IMR-90 (cell line): ENCODE measurements at regions not wholly inside any gene's neighbourhood (a gene's known extent, or its start where the extent isn't known, plus 50 kb on each side); places are given as distances from the start of the nearest gene placed in this dataset.
"Not testable (repeated sequence)": the region's sequence is repeated elsewhere in the genome, so short reads cannot be mapped to it uniquely, and the experiment has no call there.

ENCODE experiments used
- ATAC-seq: fragments of 200-7000 bp; cut with Tn5 transposase; 2 replicates; pipeline ENCODE4 v1.9.1; 2020; ENCODE audit warnings: low read depth, mild to moderate bottlenecking, moderate library complexity
- BruUV-seq: library from RNA; stranded (reverse); fragments of 400-500 nt; replicated peaks from 2 replicates; lab custom pipeline; 2021; lab: Mats Ljungman, UMichigan
- CTCF ChIA-PET: fragments of 300-600 bp; formaldehyde crosslinking; extraction: SDS; loops from one replicate; lab custom pipeline; 2021; ENCODE audit warnings: antibody characterized with exemption; lab: Yijun Ruan, JAX
- POLR2A ChIA-PET: fragments of 300-600 bp; sonication (Branson Sonifier 250); formaldehyde crosslinking; loops from one replicate; lab custom pipeline; 2022; ENCODE audit warnings: antibody characterized with exemption; ENCODE audit not compliant: unreplicated experiment; lab: Charles Lee
- DNase-seq: peaks from one replicate; pipeline ENCODE4 v3.0.0; 2013
- H2AFZ ChIP-seq: replicated peaks from 2 replicates; pipeline ENCODE3; 2013; ENCODE audit warnings: low read length, mild to moderate bottlenecking; ENCODE audit not compliant: poor library complexity
- H2AK5ac ChIP-seq: 2 replicates; pipeline ENCODE4 v1.6.1; 2013; ENCODE audit warnings: low read depth, low read length, inconsistent platforms
- H2AK9ac ChIP-seq: replicated peaks from 2 replicates; pipeline ENCODE3; 2013; ENCODE audit warnings: mild to moderate bottlenecking, low read depth, low read length, moderate library complexity; ENCODE audit not compliant: poor library complexity
- H2BK120ac ChIP-seq: 2 replicates; pipeline ENCODE4 v1.6.1; 2013; ENCODE audit warnings: low read depth, low read length, inconsistent platforms
- H2BK15ac ChIP-seq: 3 replicates; pipeline ENCODE4 v1.6.1; 2013; ENCODE audit warnings: low read depth, low read length, inconsistent platforms
- H2BK20ac ChIP-seq: 2 replicates; pipeline ENCODE4 v1.6.1; 2013; ENCODE audit warnings: low read depth, mild to moderate bottlenecking, inconsistent platforms, low read length, moderate library complexity
- H2BK5ac ChIP-seq: 2 replicates; pipeline ENCODE4 v1.6.1; 2013; ENCODE audit warnings: mild to moderate bottlenecking, low read depth, low read length, inconsistent platforms; ENCODE audit not compliant: poor library complexity, severe bottlenecking
- H3K14ac ChIP-seq: replicated peaks from 2 replicates; pipeline ENCODE4 v1.6.1; 2013; ENCODE audit warnings: low read depth, low read length, inconsistent platforms
- H3K18ac ChIP-seq: 2 replicates; pipeline ENCODE4 v1.6.1; 2013; ENCODE audit warnings: low read depth, low read length, control low read depth
- H3K23ac ChIP-seq: 2 replicates; pipeline ENCODE4 v1.6.1; 2013; ENCODE audit warnings: low read depth, low read length, inconsistent platforms
- H3K27ac ChIP-seq: 2 replicates; pipeline ENCODE4 v1.5.1; 2013; ENCODE audit warnings: mild to moderate bottlenecking, control low read depth, low read length; ENCODE audit not compliant: insufficient read depth
- H3K27me3 ChIP-seq: 2 replicates; pipeline ENCODE4 v1.6.1; 2013; ENCODE audit warnings: low read length; ENCODE audit not compliant: control insufficient read depth, insufficient read depth
- H3K36me3 ChIP-seq: 2 replicates; pipeline ENCODE4 v1.6.1; 2013; ENCODE audit warnings: low read length, mixed read lengths; ENCODE audit not compliant: control insufficient read depth, insufficient read depth
- H3K4ac ChIP-seq: 2 replicates; pipeline ENCODE4 v1.6.1; 2013; ENCODE audit warnings: low read depth, low read length, inconsistent platforms
- H3K4me1 ChIP-seq: 2 replicates; pipeline ENCODE4 v1.6.1; 2013; ENCODE audit warnings: low read length, mixed read lengths; ENCODE audit not compliant: control insufficient read depth, insufficient read depth
- H3K4me2 ChIP-seq: 2 replicates; pipeline ENCODE4 v1.6.1; 2013; ENCODE audit warnings: low read depth, mild to moderate bottlenecking, control low read depth, low read length, moderate library complexity
- H3K4me3 ChIP-seq: 2 replicates; pipeline ENCODE4 v1.5.1; 2013; ENCODE audit warnings: low read depth, mild to moderate bottlenecking, control low read depth, low read length, moderate library complexity; ENCODE audit not compliant: insufficient read depth
- H3K56ac ChIP-seq: 2 replicates; pipeline ENCODE4 v1.6.1; 2013; ENCODE audit warnings: low read length, inconsistent platforms; ENCODE audit not compliant: insufficient read depth; ENCODE audit errors: extremely low read depth
- H3K79me1 ChIP-seq, 2 experiments: 2 replicates each; pipeline ENCODE4 v1.6.1; 2013; ENCODE audit warnings: low read length in 2 of 2, inconsistent platforms in 1 of 2, low read depth in 1 of 2
- H3K9ac ChIP-seq: 2 replicates; pipeline ENCODE4 v1.6.1; 2013; ENCODE audit warnings: low read depth, low read length, control low read depth
- H3K9me1 ChIP-seq: 2 replicates; pipeline ENCODE4 v1.6.1; 2013; ENCODE audit warnings: low read length, inconsistent platforms; ENCODE audit not compliant: insufficient read depth
- H3K9me3 ChIP-seq: 2 replicates; pipeline ENCODE4 v1.6.1; 2013; ENCODE audit warnings: low read length; ENCODE audit not compliant: control insufficient read depth, insufficient read depth
- H4K20me1 ChIP-seq: 2 replicates; pipeline ENCODE4 v1.6.1; 2013; ENCODE audit warnings: low read length, inconsistent platforms; ENCODE audit not compliant: insufficient read depth
- H4K5ac ChIP-seq: 2 replicates; pipeline ENCODE4 v1.6.1; 2013; ENCODE audit warnings: mild to moderate bottlenecking, low read depth, low read length, control low read depth
- H4K8ac ChIP-seq, 2 experiments: 2 replicates each; pipeline ENCODE4 v1.6.1; 2013; ENCODE audit warnings: low read depth in 2 of 2, low read length in 2 of 2, control low read depth in 1 of 2, inconsistent platforms in 1 of 2
- H4K91ac ChIP-seq: 2 replicates; pipeline ENCODE4 v1.6.1; 2013; ENCODE audit warnings: low read depth, low read length, inconsistent platforms; ENCODE audit not compliant: insufficient read depth
- CEBPB ChIP-seq: IDR thresholded peaks from 2 replicates; pipeline ENCODE4 v1.6.1; 2012; ENCODE audit warnings: low read depth, low read length, improper control_type of control experiment
- CHD1 ChIP-seq: IDR thresholded peaks from 2 replicates; pipeline ENCODE4 v1.6.1; 2012; ENCODE audit warnings: low read depth, low read length, improper control_type of control experiment
- FOS ChIP-seq: fragments of 150-350 bp; IDR thresholded peaks from 2 replicates; pipeline ENCODE4 v1.6.1; 2016; ENCODE audit warnings: low read depth, low read length
- POLR2A ChIP-seq: IDR thresholded peaks from 2 replicates; pipeline ENCODE4 v1.6.1; 2012; ENCODE audit warnings: mild to moderate bottlenecking, low read depth, low read length
- WGBS, 2 experiments: methylation state at CpG; one replicate each; pipeline versions ENCODE4 v1.1.5 to v1.1.7; 2013; ENCODE audit warnings: missing lambda C conversion rate in 2 of 2; ENCODE audit not compliant: insufficient read length in 1 of 2; ENCODE audit errors: extremely low coverage in 2 of 2; 5-methylcytosine and 5-hydroxymethylcytosine counted together
- dilution Hi-C: fragments of 300-500 bp; cut with HindIII; formaldehyde crosslinking; loops from one replicate; pipeline ENCODE4 v1.14.3; 2018; ENCODE audit warnings: low sequenced_read_pairs; ENCODE audit not compliant: unreplicated experiment
- in situ Hi-C: fragments of 300-500 bp; cut with MboI; formaldehyde crosslinking; loops from 3 replicates; pipeline ENCODE4 v1.14.3; 2019; ENCODE audit warnings: low sequenced_read_pairs, inconsistent platforms, mixed read lengths
- intact Hi-C: fragments of 100-400 bp; cut with micrococcal nuclease; formaldehyde crosslinking; loops from 2 replicates; pipeline ENCODE4 v1.10.0; 2022
- TF ChIP-seq, protein P1 (sequence below): fragments of 150-350 bp; IDR thresholded peaks from 2 replicates; pipeline ENCODE4 v1.6.1; 2016; ENCODE audit warnings: low read depth, mild to moderate bottlenecking, low read length, moderate library complexity, borderline replicate concordance

DNA sequence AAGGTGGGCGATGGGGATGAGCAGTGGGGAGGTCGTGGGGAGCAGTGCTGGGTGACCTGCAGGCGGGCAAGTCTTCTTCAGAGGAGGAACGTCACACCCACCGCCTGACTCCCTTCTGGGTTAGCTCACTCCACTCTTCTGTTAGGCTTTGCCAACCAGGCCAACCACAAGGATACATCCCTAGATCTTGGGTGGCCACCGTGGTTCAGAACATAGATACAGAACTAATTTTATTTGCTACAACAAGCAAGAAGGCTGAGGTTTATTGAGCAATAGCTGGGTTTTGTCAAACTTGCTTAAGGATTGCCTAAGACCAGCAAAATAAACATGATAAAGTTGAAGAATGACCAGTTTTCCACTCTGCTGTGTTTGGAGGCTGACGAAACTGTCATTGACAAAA, 109.4 kb downstream of the DACT1 start:
- H3K27me3 ChIP-seq, result peaks cover 11% of the 10 kb centered on the region
- no peak overlapping the region for H3K56ac ChIP-seq
- ChIA-PET CTCF (interaction anchor here (0.6 to 1.0 kb wide), 2 partner anchors 135 to 273 kb away, joined by 3 to 4 read pairs; no protein-coding TSS in a partner anchor), POLR2A (interaction anchor here (0.6 kb wide), 2 partner anchors 105 to 432 kb away, joined by 5 to 7 read pairs; no protein-coding TSS in a partner anchor)
- H3K27ac ChIP-seq, result peak overlapping the region; percentile 8; the same call in 1 of the 2 replicates
- H3K18ac ChIP-seq, result peak overlapping the region; percentile 48; the same call in 1 of the 2 replicates
- peak overlapping the region; percentile 57 for H2AK9ac ChIP-seq
- no peaks in the 10 kb centered on the region for H3K9me3 ChIP-seq
- peak overlapping the region; percentile 33 for H2BK20ac ChIP-seq
- H2AFZ ChIP-seq, result no peak overlapping the region
- no peaks in the 10 kb centered on the region for H3K79me1 ChIP-seq
- H4K5ac ChIP-seq, result no peak overlapping the region
- in situ Hi-C loops (no loop called here), dilution Hi-C loops (no loop called here), intact Hi-C loops (loop anchor here (5.0 kb wide), 1 partner anchor 110 kb away; the partner anchor contains the start of gene DACT1)
- WGBS, 2 experiments, result no CpG with 5 or more reads among the region's 7 CpGs
- ATAC-seq (peak; percentile 53), DNase-seq (peak; percentile 86)
- peak overlapping the region; percentile 84; the same call in 1 of the 2 replicates for H2AK5ac ChIP-seq
- no peak overlapping the region for H3K4me3 ChIP-seq
- H3K23ac ChIP-seq, result no peak overlapping the region
- no peak overlapping the region for H2BK5ac ChIP-seq
- H3K14ac ChIP-seq, result no peak overlapping the region
- peak overlapping the region; percentile 47 for H3K4me2 ChIP-seq
- H3K9me1 ChIP-seq, result peaks cover 5% of the 10 kb centered on the region; the same call in 1 of the 2 replicates
- peak overlapping the region in 1 of 2 experiments; percentile 18; a peak in 1 of 4 replicates for H4K8ac ChIP-seq
- H3K4me1 ChIP-seq, result peaks cover 13% of the 10 kb centered on the region
- H4K91ac ChIP-seq, result 0 out of 2 replicates have a peak overlapping the region, but pooled peaks have one; percentile 4
- peak; percentile 99 for TF ChIP-seq CEBPB
- TF ChIP-seq POLR2A, result no peak
- TF ChIP-seq, protein P1, sequence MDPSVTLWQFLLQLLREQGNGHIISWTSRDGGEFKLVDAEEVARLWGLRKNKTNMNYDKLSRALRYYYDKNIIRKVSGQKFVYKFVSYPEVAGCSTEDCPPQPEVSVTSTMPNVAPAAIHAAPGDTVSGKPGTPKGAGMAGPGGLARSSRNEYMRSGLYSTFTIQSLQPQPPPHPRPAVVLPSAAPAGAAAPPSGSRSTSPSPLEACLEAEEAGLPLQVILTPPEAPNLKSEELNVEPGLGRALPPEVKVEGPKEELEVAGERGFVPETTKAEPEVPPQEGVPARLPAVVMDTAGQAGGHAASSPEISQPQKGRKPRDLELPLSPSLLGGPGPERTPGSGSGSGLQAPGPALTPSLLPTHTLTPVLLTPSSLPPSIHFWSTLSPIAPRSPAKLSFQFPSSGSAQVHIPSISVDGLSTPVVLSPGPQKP, result no peak
- TF ChIP-seq FOS, result no peak
- TF ChIP-seq CHD1, result no peak
- peak overlapping the region; percentile 65 for H3K4ac ChIP-seq
- BruUV-seq, result no TSS peak
- H4K20me1 ChIP-seq, result peaks cover 4% of the 10 kb centered on the region; the same call in 1 of the 2 replicates
- no peaks in the 10 kb centered on the region for H3K36me3 ChIP-seq
- H2BK120ac ChIP-seq, result peak overlapping the region; percentile 17; the same call in 1 of the 2 replicates
- peak overlapping the region; percentile 49; the same call in 1 of the 3 replicates for H2BK15ac ChIP-seq
- H3K9ac ChIP-seq, result no peak overlapping the region

DNA sequence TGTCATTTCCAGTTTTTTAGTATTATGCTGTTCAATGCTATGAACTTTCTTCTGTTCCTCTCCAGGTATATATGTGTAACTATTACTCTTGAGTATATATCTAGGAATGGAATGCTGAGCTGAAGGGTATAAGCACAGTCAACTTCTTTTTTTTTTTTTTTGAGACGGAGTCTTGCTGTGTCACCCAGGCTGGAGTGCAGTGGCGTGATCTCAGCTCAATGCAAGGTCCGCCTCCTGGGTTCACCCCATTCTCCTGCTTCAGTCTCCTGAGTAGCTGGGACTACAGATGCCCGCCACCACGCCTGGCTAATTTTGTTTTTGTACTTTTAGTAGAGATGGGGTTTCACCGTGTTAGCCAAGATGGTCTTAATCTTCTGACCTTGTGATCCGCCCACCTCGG, 110.5 kb downstream of the DACT1 start:
- Histone ChIP-seq H3K4me1 (peaks cover 13% of the 10 kb centered on the region), H3K27me3 (peaks cover 14% of the 10 kb centered on the region)
- H3K4me2 ChIP-seq, H2BK15ac ChIP-seq, H2AK9ac ChIP-seq, H2BK20ac ChIP-seq, H4K91ac ChIP-seq, H3K18ac ChIP-seq, H2BK120ac ChIP-seq, H3K23ac ChIP-seq, H3K79me1 ChIP-seq, POLR2A ChIA-PET, in situ Hi-C loops, dilution Hi-C loops, DNase-seq, H3K14ac ChIP-seq, BruUV-seq, H4K8ac ChIP-seq, H3K56ac ChIP-seq, H3K9ac ChIP-seq, H3K36me3 ChIP-seq, H4K20me1 ChIP-seq, H2AFZ ChIP-seq, H3K4ac ChIP-seq, H2AK5ac ChIP-seq, H4K5ac ChIP-seq, H3K9me3 ChIP-seq, H3K4me3 ChIP-seq, H3K27ac ChIP-seq, ATAC-seq, H3K9me1 ChIP-seq, H2BK5ac ChIP-seq: not testable (repeated sequence)
- WGBS, 2 experiments, result no CpG with 5 or more reads among the region's 8 CpGs
- intact Hi-C loops, result loop anchor here (5.0 kb wide), 1 partner anchor 111 kb away; the partner anchor contains the start of gene DACT1
- CTCF ChIA-PET, result interaction anchor here (1.3 kb wide), 1 partner anchor 109 kb away, joined by 3 read pairs; no protein-coding TSS in a partner anchor
